ENCODE measurements at regions not wholly inside any gene's neighbourhood (a gene's known extent, or its start where the extent isn't known, plus 50 kb on each side); places are given as distances from the start of the nearest gene placed in this dataset.

DNA sequence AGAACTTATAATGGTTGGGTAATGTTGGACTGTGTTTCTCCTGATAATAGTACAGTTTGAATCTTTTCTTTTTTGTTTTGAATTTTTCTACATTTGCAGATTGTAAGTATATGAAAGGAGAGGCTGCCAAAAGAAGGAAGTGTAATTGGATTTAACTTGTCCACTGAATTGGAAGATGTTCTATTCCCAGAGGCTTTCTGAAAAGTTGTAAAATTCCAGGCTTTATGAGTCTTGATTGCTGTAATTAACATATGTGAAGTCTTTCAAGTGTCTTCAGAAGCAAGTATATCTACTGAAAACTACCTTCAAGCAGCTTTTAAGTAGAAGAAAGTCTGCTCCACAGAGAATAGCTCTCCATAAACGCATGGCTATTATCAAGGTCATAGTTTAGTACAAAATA is 2456.4 kb downstream of the PCDH7 start:
- H3K4me1 Mint-ChIP-seq, result no peaks in the 10 kb centered on the region
- peaks cover 0 to 2% (median 0%) of the 10 kb centered on the region in 7 donors for H3K9me3 Mint-ChIP-seq
- Histone ChIP-seq H3K4me3 (replicated peaks in 1 of 3; ENCODE audit: low read depth in 2 of 3, low read length in 3 of 3) (no peak overlapping the region), H2AFZ (ENCODE audit: insufficient read depth, low read depth, low read length, poor library complexity, severe bottlenecking) (no peak overlapping the region), H3K9ac (ENCODE audit: insufficient read depth, low read length, poor library complexity, severe bottlenecking) (no peak overlapping the region), H3K27ac (ENCODE audit: low read depth in 1 of 2, low read length in 2 of 2) (no peak overlapping the region), H3K4me2 (replicated peaks; ENCODE audit: extremely low read depth, low read length, poor library complexity, severe bottlenecking) (no peak overlapping the region), H3K4me1 (ENCODE audit: control insufficient read depth in 1 of 2, insufficient read depth in 2 of 2, low read length in 2 of 2) (no peaks in the 10 kb centered on the region), H3K9me3 (replicated peaks in 1 of 2; ENCODE audit: control insufficient read depth in 1 of 2, insufficient read depth in 1 of 2, low read length in 2 of 2) (no peaks in the 10 kb centered on the region), H3K79me2 (ENCODE audit: insufficient read depth, low read length) (no peaks in the 10 kb centered on the region), H3K27me3 (ENCODE audit: control insufficient read depth in 2 of 2, insufficient read depth in 2 of 2, low read length in 2 of 2) (no peaks in the 10 kb centered on the region), H3K36me3 (replicated peaks in 1 of 2; ENCODE audit: control insufficient read depth in 1 of 2, insufficient read depth in 2 of 2, low read length in 2 of 2) (no peaks in the 10 kb centered on the region), H4K20me1 (ENCODE audit: insufficient read depth, low read length) (no peaks in the 10 kb centered on the region)
- no peak for DNase-seq
- TF ChIP-seq, protein P1, sequence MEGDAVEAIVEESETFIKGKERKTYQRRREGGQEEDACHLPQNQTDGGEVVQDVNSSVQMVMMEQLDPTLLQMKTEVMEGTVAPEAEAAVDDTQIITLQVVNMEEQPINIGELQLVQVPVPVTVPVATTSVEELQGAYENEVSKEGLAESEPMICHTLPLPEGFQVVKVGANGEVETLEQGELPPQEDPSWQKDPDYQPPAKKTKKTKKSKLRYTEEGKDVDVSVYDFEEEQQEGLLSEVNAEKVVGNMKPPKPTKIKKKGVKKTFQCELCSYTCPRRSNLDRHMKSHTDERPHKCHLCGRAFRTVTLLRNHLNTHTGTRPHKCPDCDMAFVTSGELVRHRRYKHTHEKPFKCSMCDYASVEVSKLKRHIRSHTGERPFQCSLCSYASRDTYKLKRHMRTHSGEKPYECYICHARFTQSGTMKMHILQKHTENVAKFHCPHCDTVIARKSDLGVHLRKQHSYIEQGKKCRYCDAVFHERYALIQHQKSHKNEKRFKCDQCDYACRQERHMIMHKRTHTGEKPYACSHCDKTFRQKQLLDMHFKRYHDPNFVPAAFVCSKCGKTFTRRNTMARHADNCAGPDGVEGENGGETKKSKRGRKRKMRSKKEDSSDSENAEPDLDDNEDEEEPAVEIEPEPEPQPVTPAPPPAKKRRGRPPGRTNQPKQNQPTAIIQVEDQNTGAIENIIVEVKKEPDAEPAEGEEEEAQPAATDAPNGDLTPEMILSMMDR (IDR thresholded peaks at IDR 0.05), result no peak
- intact Hi-C loops (cut with micrococcal nuclease), result no loop called here
- no peak overlapping the region for H3K27ac Mint-ChIP-seq
- peaks cover 0 to 4% (median 0%) of the 10 kb centered on the region in 3 donors for H3K27me3 Mint-ChIP-seq (ENCODE audit: low read depth in 3 of 3)
- no peak overlapping the region for H3K4me3 Mint-ChIP-seq
- no peaks in the 10 kb centered on the region for H3K36me3 Mint-ChIP-seq
- no CpG with 5 or more reads among the region's 1 CpG for WGBS (ENCODE audit: insufficient coverage)

- Histone ChIP-seq H3K4me1 (ENCODE audit: control insufficient read depth in 1 of 2, insufficient read depth in 2 of 2, low read length in 2 of 2) (peaks cover 0 to 6% of the 10 kb centered on the region in 2 donors), H2AFZ (ENCODE audit: insufficient read depth, low read depth, low read length, poor library complexity, severe bottlenecking) (no peak overlapping the region), H3K4me3 (replicated peaks in 1 of 3; ENCODE audit: low read depth in 2 of 3, low read length in 3 of 3) (no peak overlapping the region), H3K4me2 (replicated peaks; ENCODE audit: extremely low read depth, low read length, poor library complexity, severe bottlenecking) (no peak overlapping the region), H3K9ac (ENCODE audit: insufficient read depth, low read length, poor library complexity, severe bottlenecking) (no peak overlapping the region), H3K27ac (ENCODE audit: low read depth in 1 of 2, low read length in 2 of 2) (no peak overlapping the region), H4K20me1 (ENCODE audit: insufficient read depth, low read length) (no peaks in the 10 kb centered on the region), H3K27me3 (ENCODE audit: control insufficient read depth in 2 of 2, insufficient read depth in 2 of 2, low read length in 2 of 2) (no peaks in the 10 kb centered on the region), H3K79me2 (ENCODE audit: insufficient read depth, low read length) (no peaks in the 10 kb centered on the region), H3K36me3 (replicated peaks in 1 of 2; ENCODE audit: control insufficient read depth in 1 of 2, insufficient read depth in 2 of 2, low read length in 2 of 2) (no peaks in the 10 kb centered on the region), H3K9me3 (replicated peaks in 1 of 2; ENCODE audit: control insufficient read depth in 1 of 2, insufficient read depth in 1 of 2, low read length in 2 of 2) (peaks cover 0 to 9% of the 10 kb centered on the region in 2 donors)
- intact Hi-C loops (cut with micrococcal nuclease), result no loop called here
- H3K4me1 Mint-ChIP-seq, result peaks cover 7% of the 10 kb centered on the region
- no peak overlapping the region for H3K4me3 Mint-ChIP-seq
- H3K27me3 Mint-ChIP-seq (ENCODE audit: low read depth in 3 of 3), result peaks cover 0 to 2% (median 0%) of the 10 kb centered on the region in 3 donors
- TF ChIP-seq, protein P1 (IDR thresholded peaks at IDR 0.05), result no peak
- no peaks in the 10 kb centered on the region for H3K36me3 Mint-ChIP-seq
- no peak overlapping the region for H3K27ac Mint-ChIP-seq
- peaks cover 0 to 16% (median 1%) of the 10 kb centered on the region in 7 donors for H3K9me3 Mint-ChIP-seq
- WGBS (ENCODE audit: insufficient coverage), result no CpG with 5 or more reads among the region's 2 CpGs
- DNase-seq, result peak in 1 of 3 donors; percentile 2
Observed at GRCh38 chr4:33184657-33185290, 2464.6 kb downstream of the PCDH7 start.
